ENCODE measurements at regions not wholly inside any gene's neighbourhood (a gene's known extent, or its start where the extent isn't known, plus 50 kb on each side); places are given as distances from the start of the nearest gene placed in this dataset.

DNA sequence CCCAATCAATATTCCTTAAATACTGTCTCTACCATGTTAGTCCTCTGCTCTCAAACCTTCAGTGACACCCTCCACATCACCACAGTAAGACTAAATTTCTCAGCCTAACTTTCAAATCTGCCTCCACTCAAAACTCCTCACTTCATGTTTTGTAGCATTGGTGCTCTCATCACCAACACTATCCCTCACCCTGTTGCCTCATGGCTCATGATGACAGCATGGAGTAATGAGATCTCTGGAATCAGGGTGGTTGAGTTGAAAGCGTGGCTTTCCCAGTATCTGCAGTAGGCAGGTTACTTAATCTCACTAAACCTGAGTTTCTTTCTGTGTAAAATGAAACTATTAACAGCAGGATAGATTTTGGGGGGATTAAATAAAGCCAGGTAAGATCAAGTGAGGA is 621.4 kb downstream of the NYAP2 start:
- DNase-seq = no peak

DNA sequence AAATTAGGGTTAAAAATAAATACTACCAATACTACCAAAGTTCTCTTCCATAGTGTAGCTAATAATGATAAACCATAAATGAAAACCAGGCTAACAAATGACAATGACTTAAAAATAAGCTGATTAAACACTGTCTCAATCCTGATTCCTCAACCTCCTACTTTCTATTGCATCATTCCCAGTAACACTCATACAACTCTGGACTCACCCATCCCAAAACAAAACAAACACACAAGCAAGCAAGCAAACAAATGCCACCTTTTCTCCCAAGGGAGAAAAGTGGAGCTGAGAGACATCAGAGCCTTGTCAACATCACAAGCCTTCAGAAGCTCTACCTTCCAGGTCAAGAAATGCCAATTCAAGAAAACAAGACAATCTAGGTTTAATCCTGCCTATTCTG is 620.7 kb downstream of the NYAP2 start:
- no peak for DNase-seq

DNA sequence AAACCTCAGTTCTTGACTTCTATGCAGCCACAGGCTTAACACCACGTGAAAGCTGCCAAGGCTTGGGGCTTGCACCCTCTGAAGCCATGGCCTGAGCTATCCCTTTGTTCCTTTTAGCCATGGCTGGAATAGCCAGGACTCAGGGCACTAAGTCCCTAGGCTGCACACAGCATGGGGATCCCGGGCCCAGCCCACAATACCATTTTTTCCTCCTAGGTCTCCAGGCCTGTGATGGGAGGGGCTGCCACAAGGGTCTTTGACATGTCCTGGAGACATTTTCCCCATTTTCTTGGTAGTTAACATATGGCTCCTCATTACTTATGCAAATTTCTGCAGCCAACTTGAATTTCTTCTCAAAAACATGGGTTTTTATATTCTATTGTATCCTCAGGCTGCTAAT is 619.1 kb downstream of the NYAP2 start:
- DNase-seq = no peak

DNA sequence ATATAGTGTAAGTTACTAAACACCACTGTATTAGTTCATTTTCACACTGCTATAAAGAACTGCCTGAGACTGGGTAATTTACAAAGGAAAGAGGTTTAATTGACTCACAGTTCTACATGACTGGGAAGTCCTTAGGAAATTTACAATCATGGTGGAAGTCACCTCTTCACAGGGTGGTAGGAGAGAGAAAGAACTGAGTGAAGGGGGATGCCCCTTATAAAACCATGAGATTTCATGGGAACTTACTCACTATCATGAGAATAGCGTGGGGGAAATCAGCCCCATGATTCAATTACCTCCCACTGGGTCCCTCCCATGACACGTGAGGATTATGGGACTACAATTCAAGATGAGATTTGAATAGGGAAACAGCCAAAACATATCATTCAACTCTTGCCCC is 618.0 kb downstream of the NYAP2 start:
- DNase-seq = no peak

DNA sequence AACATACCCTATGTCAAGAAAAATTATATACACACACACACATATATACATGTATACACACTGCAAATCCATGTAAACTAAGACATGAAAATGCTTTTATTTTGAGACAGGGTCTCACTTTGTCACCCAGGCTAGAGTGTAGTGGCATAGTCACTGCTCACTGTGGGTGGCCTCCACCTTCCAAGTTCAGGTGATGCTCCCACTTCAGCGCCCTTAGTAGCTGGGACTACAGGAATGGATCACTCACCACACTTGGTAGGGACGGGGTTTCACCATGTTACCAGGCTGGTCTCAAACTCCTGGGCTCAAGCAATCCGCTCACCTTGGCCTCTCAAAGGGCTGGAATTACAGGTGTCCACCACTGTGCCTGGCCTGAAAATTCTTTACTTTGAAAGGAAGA is 617.6 kb downstream of the NYAP2 start:
- no peak for DNase-seq

DNA sequence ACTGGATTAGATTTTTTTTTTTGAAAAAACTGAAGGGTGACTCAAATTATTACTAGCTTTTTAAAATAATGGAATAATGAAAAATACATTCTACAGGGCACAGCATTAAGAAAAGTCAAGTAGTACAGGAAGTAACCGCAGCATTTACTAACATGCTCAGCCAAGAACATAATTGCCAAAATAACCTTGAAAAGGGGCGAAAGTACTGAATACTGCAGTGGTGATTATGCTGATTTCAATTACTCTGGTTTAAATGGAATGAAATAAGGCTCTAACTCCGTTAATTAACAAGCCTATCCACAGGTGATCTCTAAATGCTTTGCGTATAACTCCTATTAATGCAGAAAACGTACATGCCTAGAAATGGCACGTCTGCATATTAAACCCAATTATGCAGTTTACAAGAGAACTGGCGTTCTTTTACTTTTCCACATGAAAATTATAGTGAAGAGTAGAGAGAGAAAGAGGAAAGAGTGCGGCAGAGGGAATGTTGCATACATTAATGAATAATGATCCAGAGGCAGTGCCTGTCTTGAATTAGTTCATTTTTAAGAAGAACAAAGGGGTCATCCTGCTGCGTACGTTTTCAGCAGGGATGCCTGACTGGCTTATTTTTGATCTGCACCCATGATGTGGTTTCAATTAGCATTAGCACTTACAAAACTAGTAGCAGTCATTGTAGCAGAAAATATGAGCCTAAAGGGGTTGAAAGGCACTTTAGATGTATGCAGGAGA is 612.4 kb downstream of the NYAP2 start:
- no peak for DNase-seq

DNA sequence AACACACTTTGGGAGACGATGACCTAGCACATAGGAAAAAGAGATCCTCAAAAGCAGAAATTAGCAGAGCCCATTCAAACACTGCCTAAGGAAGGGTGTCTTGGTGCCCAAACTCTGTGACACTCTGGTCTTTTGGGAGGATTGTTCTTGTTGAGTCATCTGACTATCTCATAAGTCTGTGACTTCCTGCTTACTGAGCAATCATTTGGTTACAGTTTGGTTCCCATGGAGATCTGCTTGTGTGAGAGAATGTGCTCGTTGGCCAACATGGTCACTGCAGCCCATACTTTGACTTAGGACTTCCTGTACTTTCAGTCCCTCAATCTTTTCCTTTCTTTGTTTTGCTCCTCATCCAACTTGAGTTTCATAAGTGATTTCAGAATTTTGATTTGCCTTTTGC is 602.9 kb downstream of the NYAP2 start:
- DNase-seq = peak; percentile 78

DNA sequence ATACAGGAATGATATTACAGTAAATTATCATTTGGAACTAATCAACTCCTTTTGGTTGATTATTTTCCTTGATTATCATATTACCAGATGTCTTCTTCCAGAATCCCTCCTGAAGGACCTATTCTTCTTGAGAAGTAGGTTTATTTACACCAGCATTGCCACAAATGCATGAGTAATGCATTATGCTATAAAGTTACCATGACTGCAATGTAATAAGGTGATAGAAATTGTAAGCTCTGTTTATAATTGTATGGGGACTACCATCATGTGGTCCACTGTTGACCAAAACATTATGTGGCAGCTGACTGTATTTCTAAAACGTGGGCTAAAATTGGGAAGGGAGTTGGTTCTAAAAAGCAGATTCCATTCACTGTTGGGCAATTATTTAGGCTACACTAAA is 602.2 kb downstream of the NYAP2 start:
- no peak for DNase-seq

DNA sequence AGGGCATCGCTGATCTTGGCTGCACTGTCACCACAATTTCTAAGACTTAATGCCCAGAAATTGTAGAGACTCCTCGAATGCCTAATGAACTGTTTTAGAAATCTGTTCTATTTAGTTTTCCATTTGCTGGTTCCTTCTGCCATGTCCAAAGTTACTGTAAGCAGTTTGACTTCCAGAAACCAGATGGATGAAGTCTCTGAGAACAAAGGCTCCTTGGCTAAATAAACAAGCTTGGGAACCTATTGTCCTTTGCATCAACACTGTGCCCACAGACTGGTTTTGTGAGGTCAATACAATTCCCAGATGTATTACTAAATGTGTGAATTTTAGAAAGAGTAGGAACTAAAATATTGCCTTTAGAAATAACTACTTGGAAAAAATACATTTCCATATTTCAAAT is 600.2 kb downstream of the NYAP2 start:
- DNase-seq = no peak

DNA sequence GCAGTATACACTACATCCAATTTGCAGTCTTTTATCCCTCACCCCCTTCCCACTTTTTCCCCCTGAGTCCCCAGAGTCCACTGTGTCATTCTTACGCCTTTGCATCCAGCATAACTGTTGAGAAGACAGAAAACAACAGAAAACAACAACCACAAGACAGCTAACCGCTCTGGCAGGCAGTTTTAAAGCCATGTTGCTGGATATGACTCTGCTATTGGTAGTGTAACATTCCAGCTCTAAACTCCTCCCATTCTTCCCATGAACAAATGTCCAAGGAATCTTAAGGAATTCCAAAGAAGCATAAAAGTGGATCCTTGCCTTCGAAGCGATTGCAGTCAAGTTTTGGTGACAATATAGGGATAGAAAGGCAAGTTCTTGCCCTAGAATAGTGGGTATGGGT is 599.1 kb downstream of the NYAP2 start:
- DNase-seq = peak; percentile 76

DNA sequence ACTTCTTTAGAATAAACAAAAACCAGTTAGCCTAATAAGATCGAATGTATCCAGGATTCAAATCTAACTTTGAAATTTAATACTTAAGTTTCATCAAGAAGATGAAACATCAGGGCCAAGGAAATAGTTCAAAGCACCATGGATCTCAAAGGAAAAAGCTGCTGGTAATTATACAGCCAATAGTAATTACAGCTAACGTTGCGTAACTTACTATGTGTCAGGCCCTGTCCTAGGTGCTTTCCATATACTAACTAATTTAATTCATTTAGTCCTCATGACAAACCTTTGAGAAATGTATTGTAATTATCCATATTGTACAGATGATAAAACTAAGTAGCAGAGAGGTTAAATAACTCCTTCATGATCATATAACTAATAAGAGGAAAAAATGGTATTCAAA is 598.6 kb downstream of the NYAP2 start:
- DNase-seq = no peak

DNA sequence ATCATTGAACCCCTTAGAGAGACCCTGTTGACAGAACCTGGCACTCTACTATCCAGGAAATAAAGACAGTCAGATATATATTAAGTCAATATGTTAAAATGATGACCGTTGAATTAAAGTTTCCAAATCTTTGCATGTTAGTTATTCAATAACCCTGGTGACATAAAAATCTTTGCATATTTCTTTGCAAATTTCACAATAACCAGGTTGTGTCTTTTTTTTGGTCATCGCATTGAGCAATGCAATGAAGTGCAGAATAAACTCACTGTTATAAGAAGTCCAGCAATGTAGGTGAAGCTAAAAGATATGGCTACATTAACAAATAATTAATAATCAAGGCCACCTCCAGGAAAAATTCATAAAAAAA is 596.9 kb downstream of the NYAP2 start:
- no peak for DNase-seq

DNA sequence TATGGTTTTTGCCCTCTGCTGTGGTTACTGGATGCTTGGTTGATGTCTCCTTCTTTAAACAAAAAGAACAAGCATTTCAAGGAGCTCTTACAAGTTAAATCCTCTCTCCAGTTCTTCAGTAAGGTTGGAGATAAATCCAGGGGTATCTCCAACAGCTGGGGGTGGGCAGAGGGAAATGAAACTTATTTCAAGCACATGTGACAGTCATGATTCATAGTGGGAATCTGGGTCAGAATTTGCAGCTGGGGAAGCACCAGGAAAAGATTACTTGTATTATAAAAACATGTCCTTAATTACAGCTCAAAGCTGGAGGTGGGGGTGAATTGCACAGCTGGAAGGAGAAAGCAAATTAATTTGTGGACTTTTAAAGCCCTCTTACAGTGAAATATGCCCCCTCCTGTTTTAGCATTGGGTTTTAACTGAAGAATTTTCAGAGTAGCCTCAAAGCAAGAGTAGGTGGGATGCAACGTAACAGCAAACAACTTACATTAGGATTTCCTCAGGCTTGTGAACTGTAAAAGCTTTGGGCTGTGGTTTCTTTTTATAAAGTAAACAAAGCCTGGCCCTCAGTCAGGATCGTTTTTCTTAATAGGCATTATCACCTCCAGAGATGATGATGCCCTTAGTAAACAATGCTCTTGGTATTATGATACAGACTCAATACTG is 596.4 kb downstream of the NYAP2 start:
- DNase-seq = peak; percentile 59

DNA sequence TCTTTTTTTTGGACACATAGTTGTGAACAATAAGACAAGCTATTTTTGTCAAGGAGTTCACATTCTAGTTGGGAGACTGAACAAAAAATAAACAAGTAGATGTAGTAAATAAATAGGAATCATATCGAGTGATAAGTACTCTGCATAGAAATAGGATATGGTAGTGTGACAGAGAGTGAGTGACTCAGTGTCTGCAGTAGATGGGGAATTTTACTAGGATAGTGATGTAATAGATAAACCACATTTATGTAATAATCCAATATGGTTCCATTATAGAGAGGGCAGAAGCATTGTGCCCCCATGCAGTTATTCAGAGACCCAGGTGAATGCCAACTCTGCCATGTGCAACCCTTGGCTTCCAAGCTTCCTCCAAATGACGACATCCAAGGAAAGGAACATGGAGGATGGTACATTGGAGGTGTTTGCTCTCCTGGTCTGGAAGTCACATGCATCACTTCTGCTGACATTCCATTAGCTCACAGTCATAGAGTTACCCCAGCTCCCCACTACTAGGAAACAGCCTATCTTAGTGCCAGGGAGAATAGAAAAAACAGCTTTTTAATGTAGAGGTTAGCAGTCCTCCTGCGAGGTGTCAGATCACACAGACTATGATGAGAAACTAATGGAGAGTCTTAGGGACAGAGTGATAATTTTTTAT is 595.4 kb downstream of the NYAP2 start:
- peak; percentile 30 for DNase-seq

DNA sequence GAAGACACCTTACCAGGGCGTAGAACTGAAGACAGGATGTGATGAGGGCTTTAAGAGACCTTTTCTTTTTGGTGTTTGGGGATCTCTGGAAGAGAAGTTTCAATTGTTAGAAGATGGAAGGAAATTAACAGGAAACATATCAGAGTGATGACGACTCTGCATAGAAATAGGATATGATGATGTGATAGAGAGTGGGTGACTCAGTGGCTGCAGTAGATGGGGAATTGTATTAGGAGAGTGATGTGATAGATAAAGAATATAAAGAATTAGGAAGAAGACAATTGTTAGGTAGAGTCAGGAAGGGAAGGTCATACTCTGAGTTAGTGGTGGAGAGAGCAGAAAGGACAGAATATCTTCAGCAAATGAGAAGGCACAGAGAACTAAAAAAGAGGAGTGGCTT is 593.9 kb downstream of the NYAP2 start:
- peak; percentile 30 for DNase-seq

DNA sequence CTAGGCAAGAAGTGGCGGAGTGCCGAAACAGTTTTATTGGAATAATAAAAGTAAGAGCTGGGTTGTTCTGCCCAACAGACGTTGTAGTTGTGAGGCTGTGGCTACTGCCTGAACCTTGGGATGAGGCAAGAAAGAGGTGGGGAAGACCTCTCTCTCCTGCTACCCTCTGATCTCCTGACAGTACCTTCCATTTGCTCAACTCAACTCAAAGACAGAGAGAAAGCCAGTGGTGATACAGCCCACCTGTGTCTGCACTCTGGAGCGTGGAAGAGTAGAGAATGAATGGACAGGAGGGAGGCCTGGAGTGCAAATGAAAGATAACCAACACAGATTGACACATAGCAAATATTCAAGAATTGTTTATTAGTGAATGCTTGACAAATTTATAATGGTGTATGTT is 590.3 kb downstream of the NYAP2 start:
- no peak for DNase-seq

DNA sequence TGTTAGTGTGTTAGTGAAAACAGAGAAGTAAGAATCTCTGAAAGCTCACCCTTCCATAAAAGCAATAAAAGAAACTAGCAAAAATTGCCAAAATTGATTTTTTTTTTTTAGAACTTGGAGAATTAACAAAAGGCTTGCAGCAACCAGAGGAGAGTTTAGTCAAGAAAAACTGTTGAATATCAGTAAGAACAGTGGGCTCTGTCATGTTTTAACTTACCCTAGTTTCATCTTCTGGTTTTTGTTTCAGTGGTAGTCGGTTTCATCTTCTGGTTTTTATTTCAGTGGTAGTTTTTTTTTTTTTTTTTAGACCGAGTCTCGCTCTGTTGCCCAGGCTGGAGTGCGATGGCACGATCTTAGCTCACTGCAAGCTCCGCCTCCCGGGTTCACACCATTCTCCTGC is 580.9 kb downstream of the NYAP2 start:
- no peak for DNase-seq

DNA sequence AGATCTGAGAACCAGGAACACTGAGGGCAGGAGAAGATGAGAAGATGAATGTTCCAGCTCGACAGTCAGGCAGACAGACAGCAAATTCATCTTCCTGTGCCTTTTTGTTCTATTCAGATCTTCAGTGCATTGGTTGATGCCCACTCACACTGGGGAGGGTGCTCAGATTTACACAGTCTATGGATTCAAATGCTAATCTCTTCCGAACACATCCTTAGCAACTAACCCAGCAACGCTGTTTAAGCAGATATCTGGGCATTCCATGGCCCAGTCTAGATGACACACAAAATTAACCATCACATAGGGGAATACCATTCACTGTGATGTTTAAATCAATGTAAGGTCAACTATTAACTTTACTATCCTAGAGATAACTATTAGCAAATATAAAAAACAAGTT is 571.9 kb downstream of the NYAP2 start:
- no peak for DNase-seq

DNA sequence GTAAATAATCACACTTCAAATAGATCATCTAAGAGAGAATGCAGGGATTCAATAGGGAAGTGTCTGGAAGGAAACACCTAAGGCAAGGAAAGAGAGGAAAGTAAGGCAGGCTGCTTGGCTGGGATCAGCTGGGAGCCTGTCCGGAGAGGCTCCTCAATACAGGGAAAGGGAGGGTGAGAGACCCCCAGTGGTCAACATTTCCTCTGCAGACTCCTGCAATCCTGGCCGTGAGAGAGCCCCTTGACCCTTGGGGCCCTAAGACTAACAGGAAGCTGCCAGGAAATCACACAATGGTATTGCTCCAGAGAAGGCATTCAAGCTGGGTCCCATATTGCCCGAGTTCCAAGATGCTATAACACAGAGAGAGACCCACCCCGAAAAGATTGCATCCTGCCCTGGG is 549.4 kb downstream of the NYAP2 start:
- no peak for DNase-seq

DNA sequence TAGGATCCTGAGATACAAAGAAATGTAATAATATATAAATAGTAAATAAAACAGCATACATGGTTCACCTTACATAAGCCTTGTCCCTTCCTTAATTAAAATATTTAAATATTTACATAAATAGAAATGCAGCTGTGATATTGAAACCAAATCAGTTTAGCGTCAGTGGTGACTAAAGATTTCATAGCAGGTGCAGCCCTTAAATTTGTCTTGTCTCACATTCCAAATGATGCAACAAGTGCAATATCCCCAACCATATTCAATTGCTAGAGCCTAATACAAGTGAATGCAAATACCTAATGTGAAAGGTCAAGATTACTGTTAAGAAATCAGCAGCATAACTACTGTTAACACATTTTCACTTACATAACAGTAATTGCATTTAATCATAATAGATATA is 539.5 kb downstream of the NYAP2 start:
- DNase-seq = no peak

DNA sequence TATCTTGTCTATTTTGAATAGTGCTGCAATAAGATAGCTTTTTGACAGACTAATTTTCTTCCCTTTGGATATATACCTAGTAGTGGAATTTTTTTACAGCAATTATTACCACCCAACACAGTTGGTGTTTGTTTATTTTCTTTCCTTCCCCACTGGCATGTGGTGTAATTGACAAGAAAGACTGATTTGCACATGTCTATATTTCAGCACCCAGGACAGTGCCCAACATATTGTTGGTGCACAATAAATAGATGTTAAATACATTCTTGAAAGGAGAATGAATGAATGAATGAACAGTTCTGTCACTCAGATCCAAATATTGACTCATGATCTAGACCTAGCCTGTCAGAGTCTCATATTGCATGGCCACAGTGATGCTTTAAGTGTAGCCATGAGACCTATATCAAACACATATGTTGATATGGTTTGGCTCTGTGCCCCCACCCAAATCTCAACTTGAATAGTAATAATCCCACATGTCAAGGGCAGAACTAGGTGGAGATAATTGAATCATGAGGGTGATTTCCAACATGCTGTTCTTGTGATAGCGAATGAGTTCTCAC is 538.2 kb downstream of the NYAP2 start:
- DNase-seq = peak; percentile 30

DNA sequence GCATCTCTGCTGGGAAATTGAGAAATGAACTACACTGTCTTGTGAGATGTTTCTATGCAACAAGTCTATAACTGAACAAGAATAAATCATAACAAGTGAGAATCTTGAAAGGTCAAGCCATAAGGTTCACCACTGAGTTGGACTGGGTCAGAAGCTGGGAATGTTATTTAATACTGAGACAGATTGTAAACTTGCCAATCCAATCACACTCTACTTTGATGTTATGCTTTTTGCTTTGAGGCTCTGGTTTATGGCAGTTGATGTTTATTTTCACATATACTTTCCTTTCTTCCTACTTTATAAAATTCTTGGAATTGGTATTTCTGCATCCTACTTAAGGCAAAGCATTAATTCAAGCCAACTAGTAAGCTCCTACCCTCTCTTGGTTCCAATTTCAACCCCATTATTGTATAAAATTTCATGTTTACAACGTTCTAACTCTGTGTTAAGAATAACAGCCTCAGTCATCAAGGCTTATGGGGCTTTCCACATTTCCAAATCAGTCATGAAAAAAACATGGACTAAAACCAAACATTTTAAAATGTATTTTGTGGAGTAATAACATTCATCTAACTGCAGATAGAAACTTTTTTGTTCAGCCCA is 533.4 kb downstream of the NYAP2 start:
- DNase-seq = no peak

DNA sequence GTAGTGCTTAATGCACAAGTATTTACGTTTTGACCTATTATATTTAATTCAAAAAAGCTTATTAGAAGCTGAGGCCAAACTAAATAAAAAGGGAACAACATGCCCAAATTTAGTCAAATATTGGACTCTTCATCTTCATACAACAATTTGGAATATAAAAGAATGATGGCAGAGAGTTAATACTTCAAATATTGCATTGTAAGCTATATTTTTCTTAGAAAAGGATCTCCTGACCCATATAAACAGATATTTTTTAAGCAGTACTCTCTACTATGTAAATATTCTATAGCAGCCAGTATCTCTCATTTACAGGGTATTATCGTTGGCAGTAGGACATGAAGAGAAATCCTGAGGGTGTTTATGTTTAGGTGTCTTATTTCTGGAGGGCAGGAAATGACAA is 531.2 kb downstream of the NYAP2 start:
- no peak for DNase-seq

Data from fibroblast of skin of scalp (primary cell).